Ovary (tissue), 3 donors: ENCODE measurements at regions not wholly inside any gene's neighbourhood (a gene's known extent, or its start where the extent isn't known, plus 50 kb on each side); places are given as distances from the start of the nearest gene placed in this dataset.

Experiments used
- EP300 ChIP-seq: sonication (generic); formaldehyde crosslinking; IDR thresholded peaks from one replicate; pipeline ENCODE4 v1.6.1; 2017; ENCODE audit warnings: antibody characterized with exemption
- POLR2A ChIP-seq: fragments of 450-650 bp; IDR thresholded peaks from one replicate; pipeline ENCODE4 v1.6.1; 2017; ENCODE audit warnings: antibody characterized with exemption, mild to moderate bottlenecking, moderate library complexity
- TF ChIP-seq, protein P1 (sequence below), 3 donors: fragments of 450-650 bp in 2 of 3; fragments of 200-600 bp in 1 of 3; IDR thresholded peaks; one replicate each; pipeline versions ENCODE4 v1.5.1 to v1.8.0; 2016 to 2022; ENCODE audit warnings: antibody characterized with exemption in 3 of 3, mild to moderate bottlenecking in 1 of 3
- donor health status: DM: no; HTN: no; CAD: no.

GRCh38 chr5:179404321-179405053, 59.2 kb upstream of the ADAMTS2 start:
- TF ChIP-seq, protein P1, sequence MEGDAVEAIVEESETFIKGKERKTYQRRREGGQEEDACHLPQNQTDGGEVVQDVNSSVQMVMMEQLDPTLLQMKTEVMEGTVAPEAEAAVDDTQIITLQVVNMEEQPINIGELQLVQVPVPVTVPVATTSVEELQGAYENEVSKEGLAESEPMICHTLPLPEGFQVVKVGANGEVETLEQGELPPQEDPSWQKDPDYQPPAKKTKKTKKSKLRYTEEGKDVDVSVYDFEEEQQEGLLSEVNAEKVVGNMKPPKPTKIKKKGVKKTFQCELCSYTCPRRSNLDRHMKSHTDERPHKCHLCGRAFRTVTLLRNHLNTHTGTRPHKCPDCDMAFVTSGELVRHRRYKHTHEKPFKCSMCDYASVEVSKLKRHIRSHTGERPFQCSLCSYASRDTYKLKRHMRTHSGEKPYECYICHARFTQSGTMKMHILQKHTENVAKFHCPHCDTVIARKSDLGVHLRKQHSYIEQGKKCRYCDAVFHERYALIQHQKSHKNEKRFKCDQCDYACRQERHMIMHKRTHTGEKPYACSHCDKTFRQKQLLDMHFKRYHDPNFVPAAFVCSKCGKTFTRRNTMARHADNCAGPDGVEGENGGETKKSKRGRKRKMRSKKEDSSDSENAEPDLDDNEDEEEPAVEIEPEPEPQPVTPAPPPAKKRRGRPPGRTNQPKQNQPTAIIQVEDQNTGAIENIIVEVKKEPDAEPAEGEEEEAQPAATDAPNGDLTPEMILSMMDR (IDR thresholded peaks at IDR 0.05) = no peak
- no peak for TF ChIP-seq POLR2A
- TF ChIP-seq EP300 = no peak
